Type B pancreatic cell (in vitro differentiated cells): ENCODE measurements at regions not wholly inside any gene's neighbourhood (a gene's known extent, or its start where the extent isn't known, plus 50 kb on each side); places are given as distances from the start of the nearest gene placed in this dataset.

Experiments
- DNase-seq: peaks from one replicate; pipeline ENCODE4 v3.0.0; 2021; ENCODE audit warnings: mixed read lengths; ENCODE audit not compliant: unreplicated experiment; ENCODE audit errors: extremely low spot score
- H3K27ac Mint-ChIP-seq: 2 replicates; pipeline ENCODE4 v1.8.0; 2021; ENCODE audit warnings: mild to moderate bottlenecking, mixed read lengths
- H3K27me3 Mint-ChIP-seq: 2 replicates; pipeline ENCODE4 v1.8.0; 2021; ENCODE audit warnings: mixed read lengths
- H3K36me3 Mint-ChIP-seq: 2 replicates; pipeline ENCODE4 v1.8.0; 2021; ENCODE audit warnings: mixed read lengths
- H3K4me1 Mint-ChIP-seq: one replicate; pipeline ENCODE4 v1.8.0; 2021; ENCODE audit warnings: mixed read lengths; ENCODE audit not compliant: unreplicated experiment
- H3K4me3 Mint-ChIP-seq: 2 replicates; pipeline ENCODE4 v1.8.0; 2021; ENCODE audit warnings: mild to moderate bottlenecking, mixed read lengths
- H3K9me3 Mint-ChIP-seq: 2 replicates; pipeline ENCODE4 v1.8.0; 2021; ENCODE audit warnings: mixed read lengths
- TF ChIP-seq, protein P1 (sequence below): fragments of 200-600 bp; sonication (generic); conservative IDR thresholded peaks from 2 replicates; pipeline ENCODE4 v1.5.0; 2021; ENCODE audit warnings: antibody characterized with exemption, mild to moderate bottlenecking

- peaks cover 12% of the 10 kb centered on the region for H3K27me3 Mint-ChIP-seq
- no peaks in the 10 kb centered on the region for H3K4me1 Mint-ChIP-seq
- TF ChIP-seq, protein P1, sequence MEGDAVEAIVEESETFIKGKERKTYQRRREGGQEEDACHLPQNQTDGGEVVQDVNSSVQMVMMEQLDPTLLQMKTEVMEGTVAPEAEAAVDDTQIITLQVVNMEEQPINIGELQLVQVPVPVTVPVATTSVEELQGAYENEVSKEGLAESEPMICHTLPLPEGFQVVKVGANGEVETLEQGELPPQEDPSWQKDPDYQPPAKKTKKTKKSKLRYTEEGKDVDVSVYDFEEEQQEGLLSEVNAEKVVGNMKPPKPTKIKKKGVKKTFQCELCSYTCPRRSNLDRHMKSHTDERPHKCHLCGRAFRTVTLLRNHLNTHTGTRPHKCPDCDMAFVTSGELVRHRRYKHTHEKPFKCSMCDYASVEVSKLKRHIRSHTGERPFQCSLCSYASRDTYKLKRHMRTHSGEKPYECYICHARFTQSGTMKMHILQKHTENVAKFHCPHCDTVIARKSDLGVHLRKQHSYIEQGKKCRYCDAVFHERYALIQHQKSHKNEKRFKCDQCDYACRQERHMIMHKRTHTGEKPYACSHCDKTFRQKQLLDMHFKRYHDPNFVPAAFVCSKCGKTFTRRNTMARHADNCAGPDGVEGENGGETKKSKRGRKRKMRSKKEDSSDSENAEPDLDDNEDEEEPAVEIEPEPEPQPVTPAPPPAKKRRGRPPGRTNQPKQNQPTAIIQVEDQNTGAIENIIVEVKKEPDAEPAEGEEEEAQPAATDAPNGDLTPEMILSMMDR, result no peak
- no peaks in the 10 kb centered on the region for H3K9me3 Mint-ChIP-seq
- no peak overlapping the region for H3K27ac Mint-ChIP-seq
- H3K36me3 Mint-ChIP-seq, result no peaks in the 10 kb centered on the region
- H3K4me3 Mint-ChIP-seq, result no peak overlapping the region
- DNase-seq, result no peak
These were observed 76.8 kb upstream of the GATA2 start for GRCh38 chr3:128569756-128570155.

- H3K27ac Mint-ChIP-seq, result no peak overlapping the region
- H3K4me3 Mint-ChIP-seq, result no peak overlapping the region
- TF ChIP-seq, protein P1, result no peak
- no peak for DNase-seq
- peaks cover 1% of the 10 kb centered on the region for H3K4me1 Mint-ChIP-seq
- no peaks in the 10 kb centered on the region for H3K9me3 Mint-ChIP-seq
- no peaks in the 10 kb centered on the region for H3K36me3 Mint-ChIP-seq
- peaks cover 12% of the 10 kb centered on the region for H3K27me3 Mint-ChIP-seq
These were observed 75.8 kb upstream of the GATA2 start for GRCh38 chr3:128568602-128569490.

- Mint-ChIP-seq H3K4me1 (peaks cover 6% of the 10 kb centered on the region), H3K4me3 (no peak overlapping the region), H3K9me3 (no peaks in the 10 kb centered on the region), H3K27me3 (peaks cover 12% of the 10 kb centered on the region), H3K27ac (no peak overlapping the region), H3K36me3 (no peaks in the 10 kb centered on the region)
- DNase-seq, result no peak
- TF ChIP-seq, protein P1, result peak; percentile 51
These were observed 74.8 kb upstream of the GATA2 start for GRCh38 chr3:128567705-128568356.

- Mint-ChIP-seq H3K4me1 (peaks cover 6% of the 10 kb centered on the region), H3K27me3 (peaks cover 17% of the 10 kb centered on the region), H3K4me3 (no peak overlapping the region), H3K27ac (no peak overlapping the region), H3K9me3 (no peaks in the 10 kb centered on the region), H3K36me3 (no peaks in the 10 kb centered on the region)
- DNase-seq, result no peak
- TF ChIP-seq, protein P1, result no peak
These were observed 74.1 kb upstream of the GATA2 start for GRCh38 chr3:128567141-128567540.

GRCh38 chr3:128563439-128563838 is 70.4 kb upstream of the GATA2 start:
- H3K27me3 Mint-ChIP-seq, result peaks cover 22% of the 10 kb centered on the region
- H3K4me1 Mint-ChIP-seq, result peaks cover 6% of the 10 kb centered on the region
- no peaks in the 10 kb centered on the region for H3K9me3 Mint-ChIP-seq
- TF ChIP-seq, protein P1, result no peak
- H3K4me3 Mint-ChIP-seq, result no peak overlapping the region
- no peak overlapping the region for H3K27ac Mint-ChIP-seq
- no peaks in the 10 kb centered on the region for H3K36me3 Mint-ChIP-seq
- DNase-seq, result no peak
